WI38 (cell line): ENCODE measurements at regions not wholly inside any gene's neighbourhood (a gene's known extent, or its start where the extent isn't known, plus 50 kb on each side); places are given as distances from the start of the nearest gene placed in this dataset.

Source experiments
- H3K4me3 ChIP-seq: 2 replicates; pipeline ENCODE4 v1.5.1; 2011; ENCODE audit warnings: low read depth, mild to moderate bottlenecking, control low read depth, low read length
- TF ChIP-seq, protein P1 (sequence below): IDR thresholded peaks from 2 replicates; pipeline ENCODE4 v1.5.1; 2012; ENCODE audit warnings: low read depth, mild to moderate bottlenecking, control low read depth, low read length

DNA sequence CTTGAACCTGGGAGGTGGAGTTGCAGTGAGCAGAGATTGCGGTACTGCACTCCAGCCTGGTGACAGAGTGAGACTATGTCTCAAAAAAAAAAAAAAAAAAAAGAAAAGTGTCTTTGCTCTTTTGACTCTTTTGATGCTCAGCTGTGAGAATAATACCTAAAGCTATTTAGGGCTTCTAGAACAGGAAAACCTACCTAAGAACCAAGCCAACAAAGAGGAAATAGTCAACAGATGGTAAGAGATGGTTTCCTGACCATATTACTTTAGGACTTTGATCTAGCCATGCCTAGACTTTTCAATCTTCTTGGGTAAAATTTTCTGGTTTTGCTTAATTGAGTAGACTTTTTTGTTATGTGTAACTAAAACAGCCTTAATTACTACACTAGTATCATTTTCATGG, 508.1 kb downstream of the EPHA7 start:
- TF ChIP-seq, protein P1, sequence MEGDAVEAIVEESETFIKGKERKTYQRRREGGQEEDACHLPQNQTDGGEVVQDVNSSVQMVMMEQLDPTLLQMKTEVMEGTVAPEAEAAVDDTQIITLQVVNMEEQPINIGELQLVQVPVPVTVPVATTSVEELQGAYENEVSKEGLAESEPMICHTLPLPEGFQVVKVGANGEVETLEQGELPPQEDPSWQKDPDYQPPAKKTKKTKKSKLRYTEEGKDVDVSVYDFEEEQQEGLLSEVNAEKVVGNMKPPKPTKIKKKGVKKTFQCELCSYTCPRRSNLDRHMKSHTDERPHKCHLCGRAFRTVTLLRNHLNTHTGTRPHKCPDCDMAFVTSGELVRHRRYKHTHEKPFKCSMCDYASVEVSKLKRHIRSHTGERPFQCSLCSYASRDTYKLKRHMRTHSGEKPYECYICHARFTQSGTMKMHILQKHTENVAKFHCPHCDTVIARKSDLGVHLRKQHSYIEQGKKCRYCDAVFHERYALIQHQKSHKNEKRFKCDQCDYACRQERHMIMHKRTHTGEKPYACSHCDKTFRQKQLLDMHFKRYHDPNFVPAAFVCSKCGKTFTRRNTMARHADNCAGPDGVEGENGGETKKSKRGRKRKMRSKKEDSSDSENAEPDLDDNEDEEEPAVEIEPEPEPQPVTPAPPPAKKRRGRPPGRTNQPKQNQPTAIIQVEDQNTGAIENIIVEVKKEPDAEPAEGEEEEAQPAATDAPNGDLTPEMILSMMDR: no peak
- H3K4me3 ChIP-seq: no peak overlapping the region

DNA sequence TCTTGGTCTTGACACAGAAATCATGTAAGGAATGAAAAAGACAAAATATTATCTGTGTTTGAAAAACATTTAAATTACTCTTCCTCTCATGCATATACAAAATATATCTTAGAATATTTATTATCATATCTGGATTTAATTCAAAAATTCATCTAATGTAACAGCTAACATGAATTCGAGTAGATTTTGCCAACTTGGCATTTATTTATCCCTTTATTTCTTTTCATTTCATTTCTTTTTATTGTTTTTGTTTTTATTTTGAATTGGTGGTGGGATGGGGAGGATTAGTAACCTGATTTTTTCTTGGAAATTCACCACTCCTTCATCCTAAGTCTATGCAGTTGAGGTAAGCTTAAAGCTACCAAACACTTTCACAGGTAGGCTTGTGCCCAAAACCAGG, 508.7 kb downstream of the EPHA7 start:
- TF ChIP-seq, protein P1: no peak
- H3K4me3 ChIP-seq: no peak overlapping the region

DNA sequence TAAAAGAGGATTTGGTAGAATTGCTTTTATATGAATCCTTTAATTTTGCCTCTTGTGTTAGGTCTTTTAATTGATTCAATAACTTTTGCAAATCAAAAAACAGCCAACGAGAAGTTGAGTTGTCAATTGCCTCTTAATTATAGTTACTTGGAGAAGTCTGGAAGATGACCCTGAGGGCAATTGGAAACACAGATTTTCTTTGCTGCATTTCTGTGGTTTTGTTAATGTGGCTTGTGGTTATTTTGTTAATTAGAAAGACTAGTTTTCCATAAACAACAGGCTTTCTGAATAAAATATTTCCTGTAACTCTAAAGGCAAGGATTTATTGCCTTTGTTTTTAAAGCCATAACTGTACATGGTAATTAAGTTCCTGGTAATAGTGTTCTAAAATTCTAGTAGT, 513.0 kb downstream of the EPHA7 start:
- TF ChIP-seq, protein P1: no peak
- no peak overlapping the region for H3K4me3 ChIP-seq

DNA sequence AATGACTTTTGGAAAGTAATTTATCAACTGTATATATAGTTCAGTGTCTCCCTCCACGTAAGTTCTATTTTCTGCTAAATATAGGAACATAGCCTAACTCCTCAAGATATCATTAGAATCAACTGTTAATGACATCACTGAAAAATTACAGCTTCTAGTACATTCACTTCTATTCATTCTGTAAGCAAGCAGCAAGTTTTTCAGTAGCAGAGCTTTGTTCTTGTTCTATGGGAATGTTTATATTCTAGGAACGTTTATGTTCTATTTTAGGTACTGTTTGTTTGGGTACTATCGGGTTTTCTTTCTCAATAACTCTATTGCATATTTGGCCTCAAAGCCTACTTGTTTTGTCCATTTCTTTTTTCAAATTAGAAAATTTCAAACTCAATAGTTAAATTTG, 525.6 kb downstream of the EPHA7 start:
- no peak overlapping the region for H3K4me3 ChIP-seq
- TF ChIP-seq, protein P1: no peak

DNA sequence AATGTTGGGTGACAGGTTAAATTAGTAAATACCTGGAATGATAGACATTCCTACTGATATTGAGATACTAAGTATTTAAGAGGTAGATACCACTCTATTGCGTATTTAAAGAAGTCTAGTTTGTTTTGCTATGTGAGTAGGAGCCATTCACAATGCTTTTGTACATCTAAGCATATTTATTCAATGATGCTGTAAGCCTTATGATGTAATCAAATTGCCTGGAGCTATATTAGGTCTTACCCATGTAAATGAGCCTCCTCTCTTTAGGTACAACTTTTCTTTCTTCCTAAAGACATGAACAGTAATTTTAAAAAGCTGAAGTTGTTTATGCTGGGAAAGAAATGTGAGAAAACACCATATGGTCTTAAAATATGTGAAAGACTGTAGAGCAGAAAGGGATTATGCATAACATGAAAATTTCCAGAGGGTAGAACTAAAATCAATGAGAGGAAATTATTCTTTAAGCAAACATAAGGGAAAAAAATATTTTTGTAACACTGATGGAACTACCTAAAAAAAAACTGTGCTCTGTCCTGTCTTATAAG, 526.7 kb downstream of the EPHA7 start:
- TF ChIP-seq, protein P1: no peak
- no peak overlapping the region for H3K4me3 ChIP-seq

DNA sequence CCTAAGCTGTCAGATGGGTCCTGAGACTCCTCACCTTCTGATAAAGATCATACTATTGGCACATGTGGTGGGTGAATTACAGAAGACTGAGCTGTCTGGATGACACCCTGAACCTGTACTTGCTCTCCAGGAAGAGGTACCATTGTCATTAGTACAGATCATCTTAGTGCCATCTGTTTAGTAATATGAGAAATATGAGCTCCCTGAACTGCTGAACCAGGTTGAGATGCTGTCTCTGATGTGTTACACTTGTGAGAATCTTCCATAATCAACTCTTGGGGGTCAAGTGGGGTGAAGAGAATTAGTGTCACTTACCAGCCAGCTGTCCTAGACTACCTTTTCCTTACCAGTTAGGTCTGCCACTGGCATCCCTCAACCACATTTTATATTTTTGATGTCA, 531.0 kb downstream of the EPHA7 start:
- TF ChIP-seq, protein P1: no peak
- no peak overlapping the region for H3K4me3 ChIP-seq

DNA sequence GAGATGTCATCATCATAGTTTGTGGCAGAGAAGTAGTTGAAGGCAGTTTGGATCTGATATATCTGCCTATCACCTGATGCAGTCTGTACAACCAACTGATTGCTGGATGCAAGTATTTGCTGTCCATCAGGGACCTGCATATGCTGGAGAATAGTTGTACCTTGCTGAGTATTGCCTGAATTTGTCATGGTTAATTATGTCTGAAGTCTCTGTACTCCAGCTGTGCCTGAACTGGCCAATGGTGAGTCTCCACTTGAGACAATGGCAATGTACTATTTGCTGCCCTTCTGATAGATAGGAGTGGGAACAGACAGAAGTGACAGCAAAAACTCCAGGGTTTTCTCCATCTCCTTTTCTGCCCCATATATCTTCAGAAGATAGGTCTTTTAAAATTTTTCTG, 531.5 kb downstream of the EPHA7 start:
- TF ChIP-seq, protein P1: no peak
- no peak overlapping the region for H3K4me3 ChIP-seq
